Suprapubic skin (tissue), 4 donors: ENCODE measurements at regions not wholly inside any gene's neighbourhood (a gene's known extent, or its start where the extent isn't known, plus 50 kb on each side); places are given as distances from the start of the nearest gene placed in this dataset.

Experiments used
- DNase-seq, 2 donors: peaks; one replicate each; pipeline ENCODE4 v3.0.0-alpha.2; 2019; ENCODE audit warnings: low spot score in 2 of 2
- H3K27ac ChIP-seq: fragments of 200-600 bp; sonication (generic); one replicate; pipeline ENCODE4 v1.5.1; 2019
- H3K27me3 ChIP-seq: fragments of 200-600 bp; sonication (generic); one replicate; pipeline ENCODE4 v1.5.1; 2019
- H3K36me3 ChIP-seq: fragments of 200-600 bp; sonication (generic); one replicate; pipeline ENCODE4 v1.5.1; 2019
- H3K4me1 ChIP-seq: fragments of 200-600 bp; sonication (generic); one replicate; pipeline ENCODE4 v1.5.1; 2019
- H3K4me3 ChIP-seq: fragments of 200-600 bp; sonication (generic); one replicate; pipeline ENCODE4 v1.5.1; 2019; ENCODE audit warnings: mild to moderate bottlenecking
- H3K9me3 ChIP-seq: fragments of 200-600 bp; sonication (generic); one replicate; pipeline ENCODE4 v1.5.1; 2019
- EP300 ChIP-seq: sonication (generic); formaldehyde crosslinking; IDR thresholded peaks from one replicate; pipeline ENCODE4 v1.6.1; 2017; ENCODE audit warnings: antibody characterized with exemption
- POLR2A ChIP-seq, 2 donors: fragments of 450-650 bp; IDR thresholded peaks; one replicate each; pipeline ENCODE4 v1.6.1; 2017; ENCODE audit warnings: antibody characterized with exemption in 2 of 2, mild to moderate bottlenecking in 2 of 2, moderate library complexity in 2 of 2
- POLR2AphosphoS5 ChIP-seq, 3 donors: sonication (generic); formaldehyde crosslinking; IDR thresholded peaks; one replicate each; pipeline ENCODE4 v1.6.1; 2017; ENCODE audit warnings: antibody characterized with exemption in 3 of 3
- WGBS: methylation state at CpG from one replicate; pipeline ENCODE4 v1.1.5; 2018; 5-methylcytosine and 5-hydroxymethylcytosine counted together
- TF ChIP-seq, protein P1 (sequence below), 2 donors: fragments of 200-600 bp in 1 of 2; fragments of 450-650 bp in 1 of 2; sonication (generic) in 1 of 2; IDR thresholded peaks; one replicate each; pipeline ENCODE4 v1.5.1; 2016 to 2019; ENCODE audit warnings: antibody characterized with exemption in 2 of 2, mild to moderate bottlenecking in 1 of 2, moderate library complexity in 1 of 2

DNA sequence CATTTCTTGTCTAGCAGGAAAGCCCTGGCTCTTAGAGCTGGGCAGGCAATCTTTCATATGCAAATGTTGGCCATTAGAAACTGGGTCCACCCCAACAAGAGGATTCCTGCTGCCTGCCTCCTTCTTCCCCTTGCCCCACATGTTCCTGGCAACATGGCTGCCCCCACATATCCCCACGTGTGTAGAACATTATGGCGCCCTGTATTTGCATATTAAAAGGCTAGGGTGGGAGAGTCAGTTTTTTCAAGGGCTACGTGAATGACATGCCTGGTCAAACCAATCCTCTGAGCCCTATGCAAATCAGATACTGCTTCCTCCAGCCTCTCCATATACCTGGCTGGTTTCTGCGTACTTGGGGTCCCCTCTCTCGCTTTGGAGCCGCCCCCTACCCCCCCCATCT is 514.0 kb downstream of the FUT8 start:
- H3K9me3 ChIP-seq: no peaks in the 10 kb centered on the region
- H3K27ac ChIP-seq: no peak overlapping the region

DNA sequence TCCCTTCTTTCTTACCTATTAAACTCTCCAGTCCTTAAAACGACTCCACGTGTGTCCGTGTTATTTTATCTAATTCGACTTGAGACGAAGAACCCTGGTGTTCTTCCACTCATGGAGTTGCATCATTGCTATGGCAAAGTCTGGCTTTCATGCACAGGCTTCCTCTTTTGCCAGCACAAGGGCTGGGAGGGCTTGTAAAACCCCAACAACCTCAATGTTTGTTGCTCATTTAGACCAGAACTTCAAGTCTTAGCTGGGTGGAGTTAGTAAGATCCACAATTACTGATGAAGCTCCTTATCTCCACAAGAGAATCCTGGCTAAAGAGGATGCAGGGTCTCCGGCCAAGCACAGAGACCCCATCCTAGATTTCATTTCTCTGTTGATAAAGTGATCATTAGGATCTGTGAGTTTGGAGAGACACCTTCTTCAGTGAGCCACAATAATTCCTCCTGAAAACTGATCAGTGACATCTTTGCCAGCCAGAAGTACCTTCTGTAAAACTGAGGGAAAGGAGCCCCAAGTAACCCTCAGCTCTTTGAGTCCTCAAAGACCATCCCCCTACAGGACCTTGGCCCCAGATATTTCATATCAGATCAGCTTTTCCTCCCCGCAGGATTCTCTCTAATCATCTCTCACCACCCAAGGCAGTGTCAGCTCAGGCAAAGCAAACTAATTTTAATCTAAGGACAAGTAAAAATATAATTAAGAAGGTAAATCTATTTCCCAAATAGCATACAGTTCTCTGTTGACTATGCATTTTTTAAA is 514.6 kb downstream of the FUT8 start:
- Histone ChIP-seq H3K4me3 (no peak overlapping the region), H3K9me3 (no peaks in the 10 kb centered on the region), H3K27ac (no peak overlapping the region), H3K27me3 (peaks cover 5% of the 10 kb centered on the region), H3K36me3 (no peaks in the 10 kb centered on the region), H3K4me1 (no peaks in the 10 kb centered on the region)
- no peak for DNase-seq
- TF ChIP-seq POLR2AphosphoS5 (IDR thresholded peaks at IDR 0.05): no peak
- TF ChIP-seq, protein P1, sequence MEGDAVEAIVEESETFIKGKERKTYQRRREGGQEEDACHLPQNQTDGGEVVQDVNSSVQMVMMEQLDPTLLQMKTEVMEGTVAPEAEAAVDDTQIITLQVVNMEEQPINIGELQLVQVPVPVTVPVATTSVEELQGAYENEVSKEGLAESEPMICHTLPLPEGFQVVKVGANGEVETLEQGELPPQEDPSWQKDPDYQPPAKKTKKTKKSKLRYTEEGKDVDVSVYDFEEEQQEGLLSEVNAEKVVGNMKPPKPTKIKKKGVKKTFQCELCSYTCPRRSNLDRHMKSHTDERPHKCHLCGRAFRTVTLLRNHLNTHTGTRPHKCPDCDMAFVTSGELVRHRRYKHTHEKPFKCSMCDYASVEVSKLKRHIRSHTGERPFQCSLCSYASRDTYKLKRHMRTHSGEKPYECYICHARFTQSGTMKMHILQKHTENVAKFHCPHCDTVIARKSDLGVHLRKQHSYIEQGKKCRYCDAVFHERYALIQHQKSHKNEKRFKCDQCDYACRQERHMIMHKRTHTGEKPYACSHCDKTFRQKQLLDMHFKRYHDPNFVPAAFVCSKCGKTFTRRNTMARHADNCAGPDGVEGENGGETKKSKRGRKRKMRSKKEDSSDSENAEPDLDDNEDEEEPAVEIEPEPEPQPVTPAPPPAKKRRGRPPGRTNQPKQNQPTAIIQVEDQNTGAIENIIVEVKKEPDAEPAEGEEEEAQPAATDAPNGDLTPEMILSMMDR (IDR thresholded peaks at IDR 0.05): no peak
- TF ChIP-seq POLR2A (IDR thresholded peaks at IDR 0.05): no peak
- no peak for TF ChIP-seq EP300
- 73% methylated on average over 7 of the region's 7 CpGs for WGBS

More for the DNA sequence above, 514.0 kb downstream of the FUT8 start:
- H3K4me3 ChIP-seq: no peak overlapping the region
- no peak for DNase-seq
- H3K4me1 ChIP-seq: no peaks in the 10 kb centered on the region
- H3K27me3 ChIP-seq: peaks cover 5% of the 10 kb centered on the region
- TF ChIP-seq, protein P1 (IDR thresholded peaks at IDR 0.05): no peak
- no peak for TF ChIP-seq POLR2AphosphoS5 (IDR thresholded peaks at IDR 0.05)
- TF ChIP-seq POLR2A (IDR thresholded peaks at IDR 0.05): no peak
- no peak for TF ChIP-seq EP300
- no peaks in the 10 kb centered on the region for H3K36me3 ChIP-seq
- 74% methylated on average over 6 of the region's 6 CpGs for WGBS

DNA sequence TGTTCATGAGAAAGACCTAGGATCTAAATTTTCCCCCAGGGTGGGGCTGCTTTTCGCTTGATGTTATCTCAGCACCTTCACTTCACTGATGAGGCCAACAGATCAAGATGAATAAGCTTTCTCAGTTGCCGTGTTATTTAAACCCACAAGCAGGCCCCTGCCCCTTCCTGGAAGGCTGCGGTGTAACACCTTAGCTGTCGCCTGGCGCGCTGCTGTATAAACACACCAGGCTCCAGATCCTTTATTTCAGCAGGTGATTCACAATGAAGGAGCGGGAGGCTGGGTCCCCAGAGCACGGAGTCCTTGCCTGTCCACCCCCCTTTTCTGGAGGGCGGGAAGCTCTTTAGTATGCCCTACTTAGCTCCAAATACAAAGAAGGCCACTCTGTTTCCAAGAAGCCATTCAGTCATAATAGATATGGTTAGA is 515.4 kb downstream of the FUT8 start:
- H3K36me3 ChIP-seq: no peaks in the 10 kb centered on the region
- TF ChIP-seq EP300: no peak
- no peak for TF ChIP-seq POLR2AphosphoS5 (IDR thresholded peaks at IDR 0.05)
- TF ChIP-seq, protein P1 (IDR thresholded peaks at IDR 0.05): no peak
- no peak for TF ChIP-seq POLR2A (IDR thresholded peaks at IDR 0.05)
- H3K4me3 ChIP-seq: no peak overlapping the region
- H3K27ac ChIP-seq: no peak overlapping the region
- H3K27me3 ChIP-seq: peaks cover 5% of the 10 kb centered on the region
- no peaks in the 10 kb centered on the region for H3K4me1 ChIP-seq
- no peaks in the 10 kb centered on the region for H3K9me3 ChIP-seq
- no peak for DNase-seq
- 39% methylated on average over 9 of the region's 9 CpGs for WGBS

DNA sequence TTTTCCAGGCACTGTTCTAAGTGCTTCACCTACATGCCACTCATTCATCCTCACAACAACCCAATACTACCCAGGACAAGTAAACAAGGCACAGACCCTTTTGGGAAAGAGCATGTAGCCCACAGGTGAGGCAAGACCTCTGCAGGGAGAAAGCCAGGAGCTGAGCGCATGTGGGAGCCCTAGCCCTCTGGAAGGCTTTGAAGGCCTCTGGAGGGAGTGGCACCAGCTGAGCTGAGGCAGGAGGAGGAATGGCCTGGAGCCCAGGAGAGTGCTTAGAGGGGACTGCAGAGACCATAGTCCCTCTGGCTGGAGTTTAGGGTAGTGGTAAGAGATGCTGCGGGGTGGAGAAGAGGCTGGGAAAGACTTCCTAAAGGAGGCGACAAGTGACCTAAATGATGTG is 516.5 kb downstream of the FUT8 start:
- Histone ChIP-seq H3K9me3 (no peaks in the 10 kb centered on the region), H3K27ac (no peak overlapping the region), H3K27me3 (peaks cover 5% of the 10 kb centered on the region), H3K4me1 (no peaks in the 10 kb centered on the region), H3K36me3 (no peaks in the 10 kb centered on the region), H3K4me3 (no peak overlapping the region)
- WGBS: 88% methylated on average over 3 of the region's 3 CpGs
- TF ChIP-seq EP300 (no peak), POLR2A (IDR thresholded peaks at IDR 0.05) (no peak), POLR2AphosphoS5 (IDR thresholded peaks at IDR 0.05) (no peak)
- TF ChIP-seq, protein P1 (IDR thresholded peaks at IDR 0.05): no peak
- DNase-seq: no peak

DNA sequence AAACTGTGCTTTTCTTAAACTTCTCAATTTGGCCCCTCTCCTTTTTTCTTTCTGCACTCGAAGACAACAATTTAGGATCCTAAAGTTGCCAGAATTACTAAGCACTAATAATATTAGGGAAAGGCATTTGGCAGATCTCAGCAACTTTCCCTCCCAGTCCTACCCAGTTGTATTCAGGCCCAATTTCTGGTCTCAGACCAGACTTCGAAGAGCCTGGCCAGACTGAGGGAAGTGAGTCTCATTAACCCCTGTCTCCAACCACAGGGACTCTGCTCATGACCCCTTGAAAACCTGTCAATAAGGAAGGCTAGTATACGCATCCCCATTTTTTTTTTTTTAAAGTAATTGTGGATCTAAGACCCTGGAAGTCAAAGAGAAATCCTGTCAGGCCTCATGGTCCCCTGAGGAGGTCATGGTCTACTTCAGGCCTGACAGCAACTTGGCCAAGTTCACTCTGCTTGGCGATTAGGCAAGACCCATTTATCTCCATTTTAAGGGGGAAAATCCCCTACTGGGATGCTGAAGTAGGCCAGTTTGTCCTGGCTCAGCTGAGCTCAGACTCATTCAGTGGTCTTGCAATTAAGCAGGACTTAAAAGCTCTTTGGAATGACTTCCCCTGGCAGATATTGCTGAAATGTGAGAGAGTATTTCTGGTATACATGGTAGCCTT is 521.0 kb downstream of the FUT8 start:
- no peak for TF ChIP-seq POLR2A (IDR thresholded peaks at IDR 0.05)
- TF ChIP-seq EP300: no peak
- TF ChIP-seq, protein P1 (IDR thresholded peaks at IDR 0.05): no peak
- no peak for TF ChIP-seq POLR2AphosphoS5 (IDR thresholded peaks at IDR 0.05)
- 69% methylated on average over 4 of the region's 4 CpGs for WGBS
- no peak for DNase-seq
- Histone ChIP-seq H3K36me3 (no peaks in the 10 kb centered on the region), H3K4me1 (no peaks in the 10 kb centered on the region), H3K27ac (no peak overlapping the region), H3K4me3 (no peak overlapping the region), H3K27me3 (no peaks in the 10 kb centered on the region), H3K9me3 (no peaks in the 10 kb centered on the region)
